SH-SY5Y (cell line): ENCODE measurements at regions not wholly inside any gene's neighbourhood (a gene's known extent, or its start where the extent isn't known, plus 50 kb on each side); places are given as distances from the start of the nearest gene placed in this dataset.

Source experiments
- GATA2 ChIP-seq: IDR thresholded peaks from 2 replicates; pipeline ENCODE4 v1.6.1; 2011; ENCODE audit warnings: mild to moderate bottlenecking, low read depth, low read length
- GATA3 ChIP-seq: IDR thresholded peaks from 2 replicates; pipeline ENCODE4 v1.6.1; 2011; ENCODE audit warnings: low read depth, mild to moderate bottlenecking, low read length, moderate library complexity

DNA sequence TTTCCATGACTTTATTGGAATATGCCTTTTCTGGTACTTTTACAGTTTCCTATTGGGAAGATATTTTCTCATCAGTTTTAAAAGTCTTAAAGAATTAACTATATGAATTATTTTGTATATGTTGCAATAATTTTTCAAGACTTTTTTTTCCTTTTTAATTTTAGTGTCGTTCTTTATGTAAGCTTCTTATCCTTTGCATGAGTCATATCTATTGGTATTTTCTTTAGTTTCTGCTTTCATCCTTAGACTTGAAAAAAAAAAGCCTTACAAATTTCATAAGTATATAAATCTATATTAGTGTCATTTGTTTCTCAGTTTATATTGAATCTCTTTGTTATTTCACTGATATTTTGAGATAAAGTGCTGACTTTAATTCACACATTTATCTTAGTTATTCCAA, 94.9 kb downstream of the DSEL start:
- no peak for TF ChIP-seq GATA2
- TF ChIP-seq GATA3 = no peak
